ENCODE measurements at regions not wholly inside any gene's neighbourhood (a gene's known extent, or its start where the extent isn't known, plus 50 kb on each side); places are given as distances from the start of the nearest gene placed in this dataset.

DNA sequence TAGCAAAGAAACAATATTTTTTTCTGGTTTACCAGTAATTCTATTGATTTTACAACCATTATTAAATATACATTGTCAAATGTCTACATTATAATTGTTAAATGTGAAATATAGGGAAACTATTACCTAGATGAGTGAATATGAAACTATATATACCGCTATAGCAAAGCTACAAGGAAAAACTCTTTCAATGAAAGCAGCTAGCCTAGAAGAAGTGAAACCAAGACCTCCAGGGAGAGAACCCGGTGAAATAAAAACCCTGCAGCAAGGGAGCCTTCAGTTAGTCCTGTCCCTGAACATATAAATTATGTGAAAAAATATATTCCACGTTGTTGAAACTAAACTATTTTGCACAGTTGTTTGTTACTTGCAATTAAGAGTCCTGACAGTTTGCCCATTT lies 913.1 kb downstream of the EFNA5 start:
- Histone ChIP-seq H3K27ac (ENCODE audit: low read depth, low read length) (no peak overlapping the region), H3K9me3 (ENCODE audit: control insufficient read depth in 1 of 2, low read length in 2 of 2) (no peaks in the 10 kb centered on the region), H3K27me3 (ENCODE audit: insufficient read depth, low read length) (no peaks in the 10 kb centered on the region), H3K4me1 (ENCODE audit: insufficient read depth, low read length) (no peaks in the 10 kb centered on the region), H3K36me3 (ENCODE audit: insufficient read depth, low read length) (no peaks in the 10 kb centered on the region), H3K4me3 (ENCODE audit: low read length in 2 of 2) (no peak overlapping the region)
- no peak for DNase-seq
- POLR2A ChIA-PET (ENCODE audit: partially characterized antibody) = no interaction called here
- no peak overlapping the region for H3K4me3 Mint-ChIP-seq
- H3K36me3 Mint-ChIP-seq = no peaks in the 10 kb centered on the region
- no peaks in the 10 kb centered on the region for H3K27me3 Mint-ChIP-seq
- peaks cover 0 to 5% (median 0%) of the 10 kb centered on the region in 8 donors for H3K9me3 Mint-ChIP-seq
- intact Hi-C loops (cut with micrococcal nuclease) = no loop called here
- no peaks in the 10 kb centered on the region for H3K4me1 Mint-ChIP-seq
- no peak overlapping the region for H3K27ac Mint-ChIP-seq
- CTCF ChIA-PET (ENCODE audit: partially characterized antibody) = no interaction called here

DNA sequence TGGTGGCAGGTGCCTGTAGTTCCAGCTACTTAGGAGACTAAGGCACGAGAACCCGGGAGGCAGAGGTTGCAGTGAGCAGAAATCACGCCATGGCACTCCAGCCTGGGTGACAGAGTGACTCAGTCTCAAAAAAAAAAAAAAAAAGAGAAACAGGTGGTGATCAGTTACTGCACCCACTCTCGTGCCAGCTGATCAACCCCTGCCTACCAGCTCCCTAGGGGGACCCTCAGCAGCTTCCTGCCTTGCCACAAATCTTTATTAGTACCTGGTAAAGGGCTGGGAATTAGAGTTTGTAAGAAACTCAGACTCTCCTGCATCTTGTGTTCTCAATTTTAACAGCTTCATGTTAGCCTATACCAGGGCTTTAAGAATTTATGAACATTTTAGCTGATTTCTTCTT lies 914.9 kb downstream of the EFNA5 start:
- Mint-ChIP-seq H3K27ac (no peak overlapping the region), H3K4me1 (no peaks in the 10 kb centered on the region), H3K27me3 (no peaks in the 10 kb centered on the region), H3K36me3 (no peaks in the 10 kb centered on the region), H3K9me3 (peaks cover 0 to 4% (median 0%) of the 10 kb centered on the region in 8 donors), H3K4me3 (no peak overlapping the region)
- H3K4me1 ChIP-seq (ENCODE audit: insufficient read depth, low read length) = no peaks in the 10 kb centered on the region
- no peak overlapping the region for H3K4me3 ChIP-seq (ENCODE audit: low read length in 2 of 2)
- no peaks in the 10 kb centered on the region for H3K27me3 ChIP-seq (ENCODE audit: insufficient read depth, low read length)
- H3K36me3 ChIP-seq (ENCODE audit: insufficient read depth, low read length) = no peaks in the 10 kb centered on the region
- POLR2A ChIA-PET (ENCODE audit: partially characterized antibody) = no interaction called here
- no peaks in the 10 kb centered on the region for H3K9me3 ChIP-seq (ENCODE audit: control insufficient read depth in 1 of 2, low read length in 2 of 2)
- H3K27ac ChIP-seq (ENCODE audit: low read depth, low read length) = no peak overlapping the region
- intact Hi-C loops (cut with micrococcal nuclease) = no loop called here
- CTCF ChIA-PET (ENCODE audit: partially characterized antibody) = no interaction called here
- DNase-seq = no peak

DNA sequence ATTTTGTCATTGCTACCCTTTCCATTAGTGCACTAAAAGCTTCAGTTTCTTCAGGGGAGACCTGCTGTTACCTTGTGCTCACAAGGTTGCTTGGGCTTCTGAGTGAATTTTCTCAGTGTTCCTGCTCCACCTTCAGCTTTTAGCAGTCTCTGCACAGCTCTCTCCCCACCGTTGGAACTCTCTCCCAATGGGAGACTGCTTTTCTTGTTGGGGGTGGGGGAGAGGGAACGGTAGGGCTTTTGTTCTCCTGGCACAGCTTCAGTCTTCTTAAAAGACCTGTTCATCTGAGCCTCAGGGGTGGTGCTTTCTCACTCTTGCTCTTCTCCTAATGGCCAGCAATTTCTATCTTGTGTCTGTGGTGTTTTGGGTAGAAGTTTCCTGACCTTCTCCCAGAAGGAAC lies 915.7 kb downstream of the EFNA5 start:
- no peaks in the 10 kb centered on the region for H3K36me3 ChIP-seq (ENCODE audit: insufficient read depth, low read length)
- no peaks in the 10 kb centered on the region for H3K4me1 ChIP-seq (ENCODE audit: insufficient read depth, low read length)
- DNase-seq = no peak
- Mint-ChIP-seq H3K4me3 (no peak overlapping the region), H3K27me3 (no peaks in the 10 kb centered on the region), H3K36me3 (no peaks in the 10 kb centered on the region), H3K27ac (no peak overlapping the region), H3K9me3 (peaks cover 0 to 4% (median 0%) of the 10 kb centered on the region in 8 donors), H3K4me1 (no peaks in the 10 kb centered on the region)
- intact Hi-C loops (cut with micrococcal nuclease) = no loop called here
- POLR2A ChIA-PET (ENCODE audit: partially characterized antibody) = no interaction called here
- no peak overlapping the region for H3K27ac ChIP-seq (ENCODE audit: low read depth, low read length)
- H3K4me3 ChIP-seq (ENCODE audit: low read length in 2 of 2) = no peak overlapping the region
- no peaks in the 10 kb centered on the region for H3K9me3 ChIP-seq (ENCODE audit: control insufficient read depth in 1 of 2, low read length in 2 of 2)
- no peaks in the 10 kb centered on the region for H3K27me3 ChIP-seq (ENCODE audit: insufficient read depth, low read length)
- CTCF ChIA-PET (ENCODE audit: partially characterized antibody) = no interaction called here

DNA sequence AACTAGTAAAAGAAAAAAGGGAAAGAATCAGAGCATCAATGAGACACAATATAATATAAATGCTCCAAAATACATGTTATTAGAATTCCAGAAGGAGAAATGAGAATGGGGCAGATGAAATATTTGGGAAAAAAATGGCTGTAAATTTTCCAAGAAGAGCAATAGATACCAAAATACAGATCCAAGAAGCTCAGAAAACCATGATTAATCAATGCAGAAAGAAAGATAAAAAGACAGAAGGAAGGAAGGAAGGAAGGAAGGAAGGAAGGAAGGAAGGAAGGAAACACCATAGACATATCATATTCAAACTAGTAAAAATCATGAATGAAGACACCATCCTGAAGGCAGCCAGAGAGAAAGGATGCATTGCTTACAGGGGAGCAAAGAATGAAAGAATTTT lies 920.9 kb downstream of the EFNA5 start:
- intact Hi-C loops (cut with micrococcal nuclease) = no loop called here
- no peak for DNase-seq
- no peak overlapping the region for H3K27ac Mint-ChIP-seq
- Histone ChIP-seq H3K27me3 (ENCODE audit: insufficient read depth, low read length) (no peaks in the 10 kb centered on the region), H3K4me3 (ENCODE audit: low read length in 2 of 2) (no peak overlapping the region), H3K9me3 (ENCODE audit: control insufficient read depth in 1 of 2, low read length in 2 of 2) (no peaks in the 10 kb centered on the region), H3K27ac (ENCODE audit: low read depth, low read length) (no peak overlapping the region), H3K36me3 (ENCODE audit: insufficient read depth, low read length) (no peaks in the 10 kb centered on the region), H3K4me1 (ENCODE audit: insufficient read depth, low read length) (no peaks in the 10 kb centered on the region)
- peaks cover 0 to 6% (median 3%) of the 10 kb centered on the region in 8 donors for H3K9me3 Mint-ChIP-seq
- H3K4me1 Mint-ChIP-seq = no peaks in the 10 kb centered on the region
- H3K27me3 Mint-ChIP-seq = no peaks in the 10 kb centered on the region
- H3K4me3 Mint-ChIP-seq = no peak overlapping the region
- ChIA-PET POLR2A (ENCODE audit: partially characterized antibody) (no interaction called here), CTCF (ENCODE audit: partially characterized antibody) (no interaction called here)
- H3K36me3 Mint-ChIP-seq = no peaks in the 10 kb centered on the region

DNA sequence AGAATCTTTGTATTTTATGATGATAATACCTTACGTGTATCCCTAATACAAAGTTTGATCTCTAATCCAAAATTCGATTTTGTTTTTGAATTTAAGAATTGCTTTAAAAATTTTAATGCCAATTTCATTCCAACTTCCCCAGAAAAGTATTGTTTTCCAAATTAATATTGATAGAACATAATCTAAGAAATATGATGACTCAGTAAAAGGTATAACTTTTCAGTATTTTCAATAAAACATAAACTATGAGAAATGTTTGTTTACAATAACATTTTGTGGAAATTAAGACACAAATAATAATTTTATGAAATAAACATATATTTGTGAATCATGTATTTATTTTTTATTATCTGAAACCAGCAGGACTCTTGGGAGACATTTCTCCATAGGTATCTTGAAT lies 931.6 kb downstream of the EFNA5 start:
- Histone ChIP-seq H3K36me3 (ENCODE audit: insufficient read depth, low read length) (no peaks in the 10 kb centered on the region), H3K27me3 (ENCODE audit: insufficient read depth, low read length) (no peaks in the 10 kb centered on the region), H3K9me3 (ENCODE audit: control insufficient read depth in 1 of 2, low read length in 2 of 2) (no peaks in the 10 kb centered on the region), H3K4me3 (ENCODE audit: low read length in 2 of 2) (no peak overlapping the region), H3K27ac (ENCODE audit: low read depth, low read length) (no peak overlapping the region), H3K4me1 (ENCODE audit: insufficient read depth, low read length) (no peaks in the 10 kb centered on the region)
- peaks cover 0 to 11% (median 3%) of the 10 kb centered on the region in 8 donors for H3K9me3 Mint-ChIP-seq
- no peaks in the 10 kb centered on the region for H3K4me1 Mint-ChIP-seq
- intact Hi-C loops (cut with micrococcal nuclease) = no loop called here
- POLR2A ChIA-PET (ENCODE audit: partially characterized antibody) = no interaction called here
- H3K4me3 Mint-ChIP-seq = no peak overlapping the region
- no peaks in the 10 kb centered on the region for H3K36me3 Mint-ChIP-seq
- CTCF ChIA-PET (ENCODE audit: partially characterized antibody) = no interaction called here
- H3K27ac Mint-ChIP-seq = no peak overlapping the region
- DNase-seq = no peak
- no peaks in the 10 kb centered on the region for H3K27me3 Mint-ChIP-seq

DNA sequence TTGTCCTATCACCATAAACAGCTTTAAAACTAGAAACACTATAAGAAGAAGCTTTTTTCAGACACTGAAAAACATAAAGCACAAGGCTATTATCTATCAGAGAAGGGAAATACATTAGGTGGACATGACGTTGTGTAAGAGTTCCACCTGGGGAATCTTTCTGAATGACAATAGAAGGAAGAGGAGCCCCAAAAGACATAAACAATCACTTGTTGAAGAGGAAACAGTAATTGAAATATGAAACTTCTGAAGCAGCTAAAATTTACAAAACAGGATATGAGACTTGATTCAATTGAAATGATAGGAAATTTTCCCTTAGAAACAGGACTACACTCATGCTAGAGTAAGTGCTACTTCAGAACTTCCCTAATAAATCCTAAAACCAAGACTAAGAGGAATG lies 933.6 kb downstream of the EFNA5 start:
- no peak overlapping the region for H3K27ac Mint-ChIP-seq
- H3K9me3 ChIP-seq (ENCODE audit: control insufficient read depth in 1 of 2, low read length in 2 of 2) = no peaks in the 10 kb centered on the region
- intact Hi-C loops (cut with micrococcal nuclease) = no loop called here
- no peak overlapping the region for H3K4me3 ChIP-seq (ENCODE audit: low read length in 2 of 2)
- H3K4me1 Mint-ChIP-seq = no peaks in the 10 kb centered on the region
- ChIA-PET POLR2A (ENCODE audit: partially characterized antibody) (no interaction called here), CTCF (ENCODE audit: partially characterized antibody) (no interaction called here)
- H3K4me3 Mint-ChIP-seq = no peak overlapping the region
- no peaks in the 10 kb centered on the region for H3K27me3 Mint-ChIP-seq
- H3K9me3 Mint-ChIP-seq = peaks cover 2 to 22% (median 13%) of the 10 kb centered on the region in 8 donors
- DNase-seq = no peak
- H3K36me3 Mint-ChIP-seq = no peaks in the 10 kb centered on the region
- no peaks in the 10 kb centered on the region for H3K36me3 ChIP-seq (ENCODE audit: insufficient read depth, low read length)
- no peaks in the 10 kb centered on the region for H3K4me1 ChIP-seq (ENCODE audit: insufficient read depth, low read length)
- H3K27ac ChIP-seq (ENCODE audit: low read depth, low read length) = no peak overlapping the region
- H3K27me3 ChIP-seq (ENCODE audit: insufficient read depth, low read length) = no peaks in the 10 kb centered on the region

DNA sequence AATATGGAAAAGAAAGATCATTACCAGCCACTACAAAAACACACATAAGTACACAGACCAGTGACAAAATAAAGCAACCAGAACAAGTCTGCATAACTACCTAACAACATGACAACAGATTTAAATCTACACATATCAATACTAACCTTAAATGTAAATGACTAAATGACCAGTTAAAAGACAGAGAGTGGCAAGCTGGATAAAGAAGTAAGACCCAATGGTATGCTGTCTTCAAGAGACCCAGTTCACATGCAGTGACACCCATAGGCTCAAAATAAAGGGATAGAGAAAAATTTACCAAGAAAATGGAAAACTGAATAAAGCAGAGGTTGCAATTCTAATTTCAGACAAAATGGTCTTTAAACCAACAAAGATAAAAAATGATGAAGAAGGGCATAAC lies 938.1 kb downstream of the EFNA5 start:
- Histone ChIP-seq H3K27ac (ENCODE audit: low read depth, low read length) (no peak overlapping the region), H3K9me3 (ENCODE audit: control insufficient read depth in 1 of 2, low read length in 2 of 2) (no peaks in the 10 kb centered on the region), H3K36me3 (ENCODE audit: insufficient read depth, low read length) (no peaks in the 10 kb centered on the region), H3K27me3 (ENCODE audit: insufficient read depth, low read length) (no peaks in the 10 kb centered on the region), H3K4me1 (ENCODE audit: insufficient read depth, low read length) (no peaks in the 10 kb centered on the region), H3K4me3 (ENCODE audit: low read length in 2 of 2) (no peak overlapping the region)
- H3K9me3 Mint-ChIP-seq = peaks cover 5 to 33% (median 21%) of the 10 kb centered on the region in 8 donors
- H3K27me3 Mint-ChIP-seq = no peaks in the 10 kb centered on the region
- H3K4me3 Mint-ChIP-seq = no peak overlapping the region
- DNase-seq = no peak
- POLR2A ChIA-PET (ENCODE audit: partially characterized antibody) = no interaction called here
- intact Hi-C loops (cut with micrococcal nuclease) = no loop called here
- H3K27ac Mint-ChIP-seq = no peak overlapping the region
- no peaks in the 10 kb centered on the region for H3K4me1 Mint-ChIP-seq
- CTCF ChIA-PET (ENCODE audit: partially characterized antibody) = no interaction called here
- H3K36me3 Mint-ChIP-seq = no peaks in the 10 kb centered on the region

DNA sequence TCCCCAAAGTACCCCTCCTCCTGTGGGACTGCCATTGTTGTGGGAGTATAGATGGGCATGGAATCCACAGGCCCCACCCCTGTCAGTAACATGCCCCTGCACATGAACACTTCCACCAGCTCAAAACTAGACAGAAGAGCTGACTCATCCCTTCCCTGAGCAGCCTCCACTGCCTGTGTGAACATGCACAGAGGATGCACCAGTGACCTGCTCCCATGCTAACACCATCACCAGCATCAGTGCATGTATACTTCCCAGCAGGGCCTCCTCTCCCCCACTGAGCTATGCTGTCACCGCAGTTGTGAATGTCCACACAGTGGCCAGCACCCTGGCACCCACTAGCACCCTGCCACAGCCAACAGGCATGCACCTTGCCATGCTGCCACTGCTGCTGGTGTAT lies 939.8 kb downstream of the EFNA5 start:
- DNase-seq = no peak
- Histone ChIP-seq H3K27ac (ENCODE audit: low read depth, low read length) (no peak overlapping the region), H3K4me3 (ENCODE audit: low read length in 2 of 2) (no peak overlapping the region), H3K9me3 (ENCODE audit: control insufficient read depth in 1 of 2, low read length in 2 of 2) (no peaks in the 10 kb centered on the region), H3K4me1 (ENCODE audit: insufficient read depth, low read length) (no peaks in the 10 kb centered on the region), H3K36me3 (ENCODE audit: insufficient read depth, low read length) (no peaks in the 10 kb centered on the region), H3K27me3 (ENCODE audit: insufficient read depth, low read length) (no peaks in the 10 kb centered on the region)
- ChIA-PET CTCF (ENCODE audit: partially characterized antibody) (no interaction called here), POLR2A (ENCODE audit: partially characterized antibody) (no interaction called here)
- H3K4me1 Mint-ChIP-seq = no peaks in the 10 kb centered on the region
- intact Hi-C loops (cut with micrococcal nuclease) = no loop called here
- no peak overlapping the region for H3K4me3 Mint-ChIP-seq
- H3K36me3 Mint-ChIP-seq = no peaks in the 10 kb centered on the region
- H3K27me3 Mint-ChIP-seq = no peaks in the 10 kb centered on the region
- peaks cover 2 to 33% (median 22%) of the 10 kb centered on the region in 8 donors for H3K9me3 Mint-ChIP-seq
- no peak overlapping the region for H3K27ac Mint-ChIP-seq
